Fibroblast of lung (primary cell): ENCODE measurements at regions not wholly inside any gene's neighbourhood (a gene's known extent, or its start where the extent isn't known, plus 50 kb on each side); places are given as distances from the start of the nearest gene placed in this dataset.

Experiments
- DNase-seq, 2 donors: peaks; one replicate each; pipeline versions ENCODE4 v3.0.0 to v3.0.0-alpha.2; 2010; ENCODE audit warnings: low read depth in 2 of 2
- H2AFZ ChIP-seq: 2 replicates; pipeline ENCODE4 v1.5.1; 2012; ENCODE audit warnings: low read length, control low read depth, inconsistent platforms
- H3K27ac ChIP-seq: 2 replicates; pipeline ENCODE4 v1.5.1; 2011; ENCODE audit warnings: low read length, control low read depth; ENCODE audit not compliant: insufficient read depth
- H3K27me3 ChIP-seq: 2 replicates; pipeline ENCODE4 v1.5.1; 2011; ENCODE audit warnings: mild to moderate bottlenecking, low read length; ENCODE audit not compliant: control insufficient read depth, insufficient read depth
- H3K36me3 ChIP-seq: 2 replicates; pipeline ENCODE4 v1.5.1; 2011; ENCODE audit warnings: low read length; ENCODE audit not compliant: control insufficient read depth, insufficient read depth
- H3K4me1 ChIP-seq: 2 replicates; pipeline ENCODE4 v1.5.1; 2011; ENCODE audit warnings: low read length; ENCODE audit not compliant: control insufficient read depth, insufficient read depth; ENCODE audit errors: extremely low read depth
- H3K4me2 ChIP-seq: 2 replicates; pipeline ENCODE4 v1.5.1; 2011; ENCODE audit warnings: low read length, control low read depth; ENCODE audit not compliant: insufficient read depth; ENCODE audit errors: extremely low read depth
- H3K4me3 ChIP-seq, 4 experiments: fragments of 200-600 bp in 1 of 4; sonication (generic) in 1 of 4; replicated peaks in 1 of 4; 2 replicates each; pipeline ENCODE4 v1.5.1; 2011 to 2016; ENCODE audit warnings: low read length in 4 of 4, low read depth in 3 of 4, mild to moderate bottlenecking in 3 of 4, control low read depth in 2 of 4, inconsistent platforms in 1 of 4, mixed read lengths in 1 of 4; ENCODE audit not compliant: insufficient read depth in 1 of 4; ENCODE audit errors: control extremely low read depth in 1 of 4
- H3K79me2 ChIP-seq: 2 replicates; pipeline ENCODE4 v1.5.1; 2012; ENCODE audit warnings: mild to moderate bottlenecking, low read length, inconsistent platforms; ENCODE audit not compliant: control insufficient read depth, insufficient read depth
- H3K9ac ChIP-seq: 2 replicates; pipeline ENCODE4 v1.5.1; 2011; ENCODE audit warnings: mild to moderate bottlenecking, low read length, control low read depth; ENCODE audit not compliant: insufficient read depth
- H3K9me3 ChIP-seq: 2 replicates; pipeline ENCODE4 v1.5.1; 2012; ENCODE audit warnings: low read depth, low read length; ENCODE audit not compliant: control insufficient read depth, insufficient read depth
- H4K20me1 ChIP-seq: 2 replicates; pipeline ENCODE4 v1.5.1; 2011; ENCODE audit warnings: low read length; ENCODE audit not compliant: control insufficient read depth, insufficient read depth; ENCODE audit errors: extremely low read depth
- EZH2 ChIP-seq: IDR thresholded peaks from 2 replicates; pipeline ENCODE4 v1.5.1; 2012; ENCODE audit warnings: low read length, control low read depth, mild to moderate bottlenecking; ENCODE audit errors: missing control alignments
- TF ChIP-seq, protein P1 (sequence below), 2 donors: IDR thresholded peaks in 1 of 2; conservative IDR thresholded peaks in 1 of 2; 1 replicate in 1 of 2; 2 replicates in 1 of 2; pipeline ENCODE4 v1.5.1; 2011 to 2012; ENCODE audit warnings: low read length in 2 of 2, control low read depth in 1 of 2, inconsistent platforms in 1 of 2, low read depth in 1 of 2, mild to moderate bottlenecking in 1 of 2

DNA sequence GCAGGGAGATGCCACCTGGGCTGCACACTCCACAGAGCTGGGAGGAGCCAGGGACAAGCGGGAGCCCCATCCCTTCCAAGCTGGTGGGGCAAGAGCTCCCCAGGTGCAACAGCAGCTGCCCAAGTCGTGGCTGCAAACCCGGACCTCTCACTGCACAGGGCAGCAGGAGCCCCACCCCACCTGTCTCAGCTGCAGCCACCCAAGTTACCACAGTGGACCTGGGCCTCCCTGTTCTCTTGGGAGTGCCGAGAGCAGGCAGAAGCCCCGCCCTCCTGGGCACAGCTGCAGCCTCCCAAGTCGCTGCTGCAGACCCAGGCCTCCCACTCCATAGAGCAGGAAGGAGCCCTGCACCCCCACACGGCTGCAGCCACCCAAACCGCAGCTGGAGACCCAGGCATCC, 374.1 kb upstream of the ACO1 start:
- no peaks in the 10 kb centered on the region for H3K79me2 ChIP-seq
- H3K27me3 ChIP-seq: no peaks in the 10 kb centered on the region
- no peak overlapping the region for H3K9ac ChIP-seq
- no peaks in the 10 kb centered on the region for H3K4me1 ChIP-seq
- TF ChIP-seq, protein P1, sequence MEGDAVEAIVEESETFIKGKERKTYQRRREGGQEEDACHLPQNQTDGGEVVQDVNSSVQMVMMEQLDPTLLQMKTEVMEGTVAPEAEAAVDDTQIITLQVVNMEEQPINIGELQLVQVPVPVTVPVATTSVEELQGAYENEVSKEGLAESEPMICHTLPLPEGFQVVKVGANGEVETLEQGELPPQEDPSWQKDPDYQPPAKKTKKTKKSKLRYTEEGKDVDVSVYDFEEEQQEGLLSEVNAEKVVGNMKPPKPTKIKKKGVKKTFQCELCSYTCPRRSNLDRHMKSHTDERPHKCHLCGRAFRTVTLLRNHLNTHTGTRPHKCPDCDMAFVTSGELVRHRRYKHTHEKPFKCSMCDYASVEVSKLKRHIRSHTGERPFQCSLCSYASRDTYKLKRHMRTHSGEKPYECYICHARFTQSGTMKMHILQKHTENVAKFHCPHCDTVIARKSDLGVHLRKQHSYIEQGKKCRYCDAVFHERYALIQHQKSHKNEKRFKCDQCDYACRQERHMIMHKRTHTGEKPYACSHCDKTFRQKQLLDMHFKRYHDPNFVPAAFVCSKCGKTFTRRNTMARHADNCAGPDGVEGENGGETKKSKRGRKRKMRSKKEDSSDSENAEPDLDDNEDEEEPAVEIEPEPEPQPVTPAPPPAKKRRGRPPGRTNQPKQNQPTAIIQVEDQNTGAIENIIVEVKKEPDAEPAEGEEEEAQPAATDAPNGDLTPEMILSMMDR (conservative IDR thresholded peaks at IDR 0.05 in 1 of 2, IDR thresholded peaks at IDR 0.05 in 1 of 2; ENCODE audit: low read depth in 1 of 2, low read length in 2 of 2): no peak
- no peak for TF ChIP-seq EZH2
- H3K4me2 ChIP-seq: no peak overlapping the region
- no peak overlapping the region for H2AFZ ChIP-seq
- no peak overlapping the region for H3K4me3 ChIP-seq
- no peak for DNase-seq
- H3K9me3 ChIP-seq: no peaks in the 10 kb centered on the region
- no peaks in the 10 kb centered on the region for H3K36me3 ChIP-seq
- no peak overlapping the region for H3K27ac ChIP-seq
- no peaks in the 10 kb centered on the region for H4K20me1 ChIP-seq

DNA sequence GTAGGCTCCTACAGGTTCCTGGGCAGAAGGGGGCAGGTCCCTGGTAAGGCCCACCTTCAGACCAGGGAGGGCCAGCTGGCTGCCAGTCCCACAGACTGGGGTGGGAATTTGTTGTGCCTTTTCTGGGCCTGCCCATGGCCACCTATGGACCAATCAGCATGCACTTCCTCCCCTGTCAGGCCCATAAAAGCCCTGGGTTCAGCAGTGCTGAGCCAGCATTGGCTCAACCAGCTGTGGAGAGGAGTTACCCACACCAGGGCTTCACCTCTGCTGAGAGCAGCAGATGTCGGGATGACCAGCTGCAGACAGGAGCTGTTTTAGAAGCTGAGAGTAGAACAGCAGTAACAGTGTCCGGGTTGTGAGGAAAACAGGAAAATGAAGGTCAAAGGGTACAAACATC, 373.4 kb upstream of the ACO1 start:
- no peak overlapping the region for H3K27ac ChIP-seq
- no peak overlapping the region for H2AFZ ChIP-seq
- DNase-seq: no peak
- H3K36me3 ChIP-seq: no peaks in the 10 kb centered on the region
- H3K27me3 ChIP-seq: no peaks in the 10 kb centered on the region
- no peaks in the 10 kb centered on the region for H3K9me3 ChIP-seq
- no peak overlapping the region for H3K4me3 ChIP-seq
- no peaks in the 10 kb centered on the region for H3K79me2 ChIP-seq
- no peak for TF ChIP-seq EZH2
- no peak overlapping the region for H3K4me2 ChIP-seq
- H3K9ac ChIP-seq: no peak overlapping the region
- no peaks in the 10 kb centered on the region for H3K4me1 ChIP-seq
- H4K20me1 ChIP-seq: no peaks in the 10 kb centered on the region

DNA sequence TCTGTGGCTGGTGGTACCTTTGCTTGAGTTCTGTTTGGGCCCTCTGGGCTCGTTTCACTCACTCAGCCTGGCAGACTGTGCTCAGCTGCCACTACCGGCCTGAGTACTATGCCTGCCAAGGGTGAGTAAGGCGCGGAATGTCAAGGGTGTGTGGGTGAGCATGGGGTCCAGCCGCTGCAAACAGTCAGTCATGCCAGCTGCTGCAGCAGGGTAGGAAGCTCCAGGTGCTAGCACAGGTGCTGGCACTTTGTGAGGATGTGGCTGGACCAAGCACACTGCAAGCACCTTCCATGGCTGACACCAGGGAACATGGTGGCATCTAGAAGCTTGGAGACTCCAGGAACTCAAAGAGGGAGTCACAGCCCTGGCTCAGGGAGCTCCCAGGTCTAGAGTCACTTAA, 368.6 kb upstream of the ACO1 start:
- Histone ChIP-seq H4K20me1 (no peaks in the 10 kb centered on the region), H3K27me3 (no peaks in the 10 kb centered on the region), H3K9me3 (no peaks in the 10 kb centered on the region), H2AFZ (no peak overlapping the region), H3K9ac (no peak overlapping the region), H3K4me1 (no peaks in the 10 kb centered on the region), H3K4me2 (no peak overlapping the region), H3K27ac (no peak overlapping the region), H3K79me2 (no peaks in the 10 kb centered on the region), H3K36me3 (no peaks in the 10 kb centered on the region), H3K4me3 (no peak overlapping the region)
- TF ChIP-seq, protein P1 (conservative IDR thresholded peaks at IDR 0.05 in 1 of 2, IDR thresholded peaks at IDR 0.05 in 1 of 2; ENCODE audit: low read depth in 1 of 2, low read length in 2 of 2): no peak
- TF ChIP-seq EZH2: no peak
- no peak for DNase-seq

DNA sequence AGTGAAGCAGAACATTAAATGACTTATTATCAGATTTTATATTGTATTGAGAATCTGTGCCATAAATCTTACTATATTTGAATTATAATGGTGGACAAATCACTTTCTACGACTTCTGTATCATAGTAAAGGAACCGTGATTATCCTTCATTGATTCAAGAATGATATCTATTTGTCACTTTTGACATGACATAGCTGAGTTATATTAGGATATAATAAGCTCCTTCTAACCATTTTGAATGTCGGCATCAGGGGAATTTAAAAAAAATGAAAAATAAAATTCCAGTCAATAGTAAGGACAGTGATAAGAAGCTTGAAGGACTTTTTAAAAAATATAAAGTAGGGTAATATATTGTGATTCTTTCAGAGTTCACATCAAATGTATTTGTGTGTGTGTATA, 338.9 kb upstream of the ACO1 start:
- Histone ChIP-seq H2AFZ (no peak overlapping the region), H3K4me2 (no peak overlapping the region), H3K27me3 (no peaks in the 10 kb centered on the region), H3K27ac (no peak overlapping the region), H4K20me1 (no peaks in the 10 kb centered on the region), H3K9me3 (no peaks in the 10 kb centered on the region), H3K9ac (no peak overlapping the region), H3K79me2 (no peaks in the 10 kb centered on the region), H3K4me3 (no peak overlapping the region), H3K4me1 (no peaks in the 10 kb centered on the region), H3K36me3 (no peaks in the 10 kb centered on the region)
- no peak for DNase-seq
- TF ChIP-seq, protein P1 (conservative IDR thresholded peaks at IDR 0.05 in 1 of 2, IDR thresholded peaks at IDR 0.05 in 1 of 2; ENCODE audit: low read depth in 1 of 2, low read length in 2 of 2): no peak
- no peak for TF ChIP-seq EZH2
